Panc1 (cell line): ENCODE measurements at regions not wholly inside any gene's neighbourhood (a gene's known extent, or its start where the extent isn't known, plus 50 kb on each side); places are given as distances from the start of the nearest gene placed in this dataset.

Source experiments
- ATAC-seq: fragments of 200-7000 bp; cut with Tn5 transposase; 2 replicates; pipeline ENCODE4 v1.9.1; 2020; ENCODE audit warnings: mild to moderate bottlenecking, moderate library complexity
- BruUV-seq: library from RNA; stranded (reverse); fragments of 400-500 nt; replicated peaks from 2 replicates; lab custom pipeline; 2021; lab: Mats Ljungman, UMichigan
- CTCF ChIA-PET: fragments of 300-600 bp; sonication (Branson Sonifier 250); formaldehyde crosslinking; loops from one replicate; lab custom pipeline; 2022; ENCODE audit warnings: antibody characterized with exemption; lab: Charles Lee
- POLR2A ChIA-PET: fragments of 300-600 bp; sonication (Branson Sonifier 250); formaldehyde crosslinking; loops from one replicate; lab custom pipeline; 2022; ENCODE audit warnings: antibody characterized with exemption; lab: Charles Lee
- DNase-seq: peaks from one replicate; pipeline ENCODE4 v3.0.0-alpha.2; 2010; ENCODE audit warnings: low read depth, low spot score
- H3K27ac ChIP-seq: 2 replicates; pipeline ENCODE4 v1.5.1; 2011; ENCODE audit warnings: mild to moderate bottlenecking, low read length, inconsistent platforms
- H3K27me3 ChIP-seq: fragments of 200-500 bp; sonication (Bioruptor generic); 2 replicates; pipeline ENCODE4 v1.6.0; 2014; ENCODE audit warnings: low read length, inconsistent platforms; ENCODE audit not compliant: control insufficient read depth, insufficient read depth
- H3K36me3 ChIP-seq: fragments of 200-500 bp; sonication (Bioruptor generic); 2 replicates; pipeline ENCODE4 v1.5.1; 2014; ENCODE audit warnings: inconsistent platforms, mild to moderate bottlenecking, low read length, moderate library complexity; ENCODE audit not compliant: control insufficient read depth, insufficient read depth
- H3K4me1 ChIP-seq: 2 replicates; pipeline ENCODE4 v1.5.1; 2011; ENCODE audit warnings: inconsistent platforms, mild to moderate bottlenecking, low read length, moderate library complexity; ENCODE audit not compliant: control insufficient read depth, insufficient read depth
- H3K4me3 ChIP-seq, 2 experiments: 2 replicates each; pipeline ENCODE4 v1.5.1; 2011 to 2012; ENCODE audit warnings: low read depth in 2 of 2, low read length in 2 of 2, mild to moderate bottlenecking in 2 of 2, inconsistent platforms in 1 of 2, moderate library complexity in 1 of 2
- H3K9me3 ChIP-seq: fragments of 200-500 bp; sonication (Bioruptor generic); 2 replicates; pipeline ENCODE4 v1.5.1; 2014; ENCODE audit warnings: low read depth, mild to moderate bottlenecking, inconsistent platforms, low read length, moderate library complexity; ENCODE audit not compliant: control insufficient read depth, insufficient read depth
- CTCF ChIP-seq: fragments of 450-650 bp; IDR thresholded peaks from 2 replicates; pipeline ENCODE4 v1.5.1; 2017; ENCODE audit warnings: mild to moderate bottlenecking
- POLR2AphosphoS5 ChIP-seq: IDR thresholded peaks from 2 replicates; pipeline ENCODE4 v1.6.1; 2012; ENCODE audit warnings: mild to moderate bottlenecking, low read depth, low read length, moderate library complexity
- REST ChIP-seq, 2 experiments: IDR thresholded peaks; 2 replicates each; pipeline ENCODE4 v1.6.1; 2011 to 2012; ENCODE audit warnings: low read depth in 2 of 2, control low read depth in 1 of 2, low read length in 1 of 2, mild to moderate bottlenecking in 1 of 2, moderate library complexity in 1 of 2; ENCODE audit not compliant: insufficient read depth in 1 of 2
- SIN3A ChIP-seq: IDR thresholded peaks from 2 replicates; pipeline ENCODE4 v1.6.1; 2012; ENCODE audit warnings: low read depth, mild to moderate bottlenecking, low read length, moderate library complexity, borderline replicate concordance; ENCODE audit not compliant: insufficient read depth
- TCF7L2 ChIP-seq: IDR thresholded peaks from 2 replicates; pipeline ENCODE4 v1.6.1; 2011; ENCODE audit warnings: mild to moderate bottlenecking, low read depth, low read length, inconsistent platforms
- in situ Hi-C: cut with HindIII; loops from 2 replicates; pipeline ENCODE4 v1.10.0; 2016; ENCODE audit warnings: low sequenced_read_pairs, low pct_unique_long_range_greater_than_20kb
- intact Hi-C: fragments of 100-400 bp; cut with micrococcal nuclease; formaldehyde crosslinking; loops from one replicate; pipeline ENCODE4 v1.10.0; 2022; ENCODE audit not compliant: unreplicated experiment

GRCh38 chr13:79658333-79658975, 177.5 kb downstream of the NDFIP2 start:
- no peaks in the 10 kb centered on the region for H3K4me1 ChIP-seq
- H3K27me3 ChIP-seq: no peaks in the 10 kb centered on the region
- ChIA-PET CTCF (no interaction called here), POLR2A (no interaction called here)
- H3K9me3 ChIP-seq: no peaks in the 10 kb centered on the region
- TF ChIP-seq TCF7L2: no peak
- intact Hi-C loops: no loop called here
- DNase-seq (no peak), ATAC-seq (no peak)
- no TSS peak for BruUV-seq
- no peak overlapping the region for H3K27ac ChIP-seq
- no peak overlapping the region for H3K4me3 ChIP-seq
- in situ Hi-C loops: no loop called here
- no peaks in the 10 kb centered on the region for H3K36me3 ChIP-seq

- no peak for TF ChIP-seq CTCF
- TF ChIP-seq POLR2AphosphoS5: no peak
- no peak for TF ChIP-seq REST (IDR thresholded peaks at IDR 0.05; ENCODE audit: insufficient read depth in 1 of 2, low read depth in 2 of 2, low read length in 1 of 2)
- TF ChIP-seq TCF7L2: no peak
- no peak for TF ChIP-seq SIN3A
- Histone ChIP-seq H3K27ac (no peak overlapping the region), H3K4me1 (no peaks in the 10 kb centered on the region), H3K27me3 (no peaks in the 10 kb centered on the region), H3K36me3 (no peaks in the 10 kb centered on the region), H3K9me3 (no peaks in the 10 kb centered on the region), H3K4me3 (no peak overlapping the region)
- DNase-seq: no peak
- ChIA-PET POLR2A (no interaction called here), CTCF (no interaction called here)
- no peak for ATAC-seq
- intact Hi-C loops (no loop called here), in situ Hi-C loops (no loop called here)
- no TSS peak for BruUV-seq
Measured at GRCh38 chr13:79655509-79655908, 174.6 kb downstream of the NDFIP2 start.

- H3K4me3 ChIP-seq: no peak overlapping the region
- no peaks in the 10 kb centered on the region for H3K9me3 ChIP-seq
- ChIA-PET POLR2A (no interaction called here), CTCF (no interaction called here)
- H3K36me3 ChIP-seq: no peaks in the 10 kb centered on the region
- no peak for DNase-seq
- ATAC-seq: no peak
- in situ Hi-C loops: no loop called here
- BruUV-seq: no TSS peak
- no peaks in the 10 kb centered on the region for H3K4me1 ChIP-seq
- no peak overlapping the region for H3K27ac ChIP-seq
- H3K27me3 ChIP-seq: no peaks in the 10 kb centered on the region
- TF ChIP-seq TCF7L2: no peak
- no peak for TF ChIP-seq CTCF
- TF ChIP-seq SIN3A: no peak
- TF ChIP-seq REST (IDR thresholded peaks at IDR 0.05; ENCODE audit: insufficient read depth in 1 of 2, low read depth in 2 of 2, low read length in 1 of 2): no peak
- TF ChIP-seq POLR2AphosphoS5: no peak
- intact Hi-C loops: no loop called here
Measured at GRCh38 chr13:79654520-79654919, 173.6 kb downstream of the NDFIP2 start.
